Islet of Langerhans (tissue), 1 donor: ENCODE measurements at regions not wholly inside any gene's neighbourhood (a gene's known extent, or its start where the extent isn't known, plus 50 kb on each side); places are given as distances from the start of the nearest gene placed in this dataset.
"Not testable (repeated sequence)": the region's sequence is repeated elsewhere in the genome, so short reads cannot be mapped to it uniquely, and the experiment has no call there.

ENCODE experiments used
- FAIRE-seq: peaks from one replicate; lab custom pipeline; 2011; peaks lifted over from hg19 to GRCh38; lab: Jason Lieb, UNC

DNA sequence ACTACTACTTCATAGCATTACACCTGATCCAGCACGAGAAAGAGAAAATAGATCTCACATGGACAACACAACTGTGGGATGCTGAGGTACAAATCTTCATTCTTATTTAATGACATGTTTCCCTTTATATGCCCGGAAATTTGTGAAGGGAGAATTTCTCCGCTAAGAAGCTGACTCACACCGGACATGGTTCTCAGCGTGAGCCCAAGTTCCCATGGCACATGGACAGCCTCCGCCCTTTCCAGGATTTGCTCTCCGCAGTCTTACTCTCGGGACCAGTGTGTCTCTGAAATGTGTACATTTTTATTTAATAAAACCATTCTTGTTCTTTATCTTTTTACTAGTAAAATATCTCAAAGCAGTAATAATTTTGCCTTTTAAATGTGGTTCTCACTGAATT is 1154.8 kb downstream of the TMEM121 start:
- FAIRE-seq: no peak

DNA sequence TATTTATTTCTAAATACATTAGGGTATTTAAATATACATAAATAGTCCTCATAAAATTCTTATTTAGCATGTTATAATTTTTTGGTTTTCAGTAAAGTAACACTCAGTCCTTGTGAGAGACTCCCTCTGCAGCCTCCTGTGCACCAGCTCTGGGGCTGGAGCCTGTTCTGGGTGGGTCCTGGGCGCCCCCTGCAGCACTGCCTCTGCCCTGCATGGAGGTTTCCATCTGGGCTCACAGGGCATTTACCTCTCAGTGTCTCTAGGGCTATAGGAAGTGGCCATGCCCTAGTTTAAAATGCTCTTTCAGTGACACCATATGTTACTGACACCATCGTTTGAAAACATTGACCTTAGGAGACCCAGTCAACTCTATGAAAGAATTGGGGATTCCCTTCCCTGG is 1155.2 kb downstream of the TMEM121 start:
- no peak for FAIRE-seq

DNA sequence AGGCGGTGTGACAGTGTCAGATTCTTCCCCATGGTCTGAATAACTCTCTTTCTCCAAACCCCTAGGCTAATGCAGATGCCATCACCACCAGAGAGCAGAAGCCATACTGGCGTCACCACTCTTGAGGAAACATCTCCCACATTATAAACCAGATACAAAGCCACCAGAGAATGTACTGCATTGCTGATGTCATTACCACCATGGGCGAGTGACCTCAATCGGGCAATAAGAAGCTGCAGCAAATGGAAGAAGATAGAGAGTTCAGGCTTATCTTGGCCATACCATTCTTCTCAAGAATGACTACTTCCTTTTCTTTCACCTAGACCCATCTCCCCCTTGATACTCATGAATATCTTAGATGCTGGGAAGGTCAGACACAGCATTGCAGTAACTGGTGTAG is 1157.2 kb downstream of the TMEM121 start:
- FAIRE-seq: no peak

DNA sequence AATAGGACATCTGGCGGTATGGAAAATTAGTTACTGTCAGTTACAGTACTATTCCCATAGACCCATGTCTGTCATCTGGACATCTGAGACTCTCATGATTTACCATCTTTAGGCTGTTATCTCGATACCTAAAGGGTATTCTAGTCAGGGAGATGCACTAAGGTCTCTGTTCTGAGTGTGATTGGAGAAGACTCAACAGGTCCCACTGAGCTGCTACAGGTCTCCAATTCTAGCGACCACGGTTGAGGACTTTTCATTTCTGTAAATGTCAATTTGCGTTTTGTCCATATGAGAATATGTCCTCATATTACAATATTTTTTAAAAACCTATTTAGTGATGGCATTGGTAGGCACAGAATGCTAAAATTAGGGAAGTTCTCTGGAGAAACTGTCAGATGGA is 1160.2 kb downstream of the TMEM121 start:
- FAIRE-seq: no peak

DNA sequence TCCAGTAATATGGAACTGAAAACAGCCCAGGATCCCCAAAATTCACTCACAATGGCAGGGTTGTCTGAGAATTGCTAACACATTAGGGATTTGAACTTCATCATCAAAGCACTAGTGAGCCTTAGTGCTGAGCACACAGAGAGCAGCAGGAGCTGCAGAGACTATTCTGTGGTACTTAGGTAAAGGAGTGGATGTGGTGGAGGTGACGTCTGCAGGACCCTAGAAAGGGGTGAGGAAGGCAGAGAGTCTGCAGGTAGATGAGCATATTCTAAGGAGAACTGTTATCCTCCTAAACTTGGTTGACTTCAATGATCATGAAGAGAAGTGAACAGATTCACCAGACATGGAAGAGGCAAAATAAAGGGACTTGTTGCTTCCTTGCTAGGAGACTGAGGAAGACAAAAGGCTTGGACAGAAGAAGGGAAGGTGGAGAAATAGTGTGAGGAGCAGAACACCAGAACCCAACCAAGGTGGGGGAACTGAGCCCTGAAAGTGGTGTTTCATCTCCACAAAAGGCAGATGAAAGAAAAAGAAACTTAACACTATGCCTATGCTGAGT is 1164.0 kb downstream of the TMEM121 start:
- no peak for FAIRE-seq

DNA sequence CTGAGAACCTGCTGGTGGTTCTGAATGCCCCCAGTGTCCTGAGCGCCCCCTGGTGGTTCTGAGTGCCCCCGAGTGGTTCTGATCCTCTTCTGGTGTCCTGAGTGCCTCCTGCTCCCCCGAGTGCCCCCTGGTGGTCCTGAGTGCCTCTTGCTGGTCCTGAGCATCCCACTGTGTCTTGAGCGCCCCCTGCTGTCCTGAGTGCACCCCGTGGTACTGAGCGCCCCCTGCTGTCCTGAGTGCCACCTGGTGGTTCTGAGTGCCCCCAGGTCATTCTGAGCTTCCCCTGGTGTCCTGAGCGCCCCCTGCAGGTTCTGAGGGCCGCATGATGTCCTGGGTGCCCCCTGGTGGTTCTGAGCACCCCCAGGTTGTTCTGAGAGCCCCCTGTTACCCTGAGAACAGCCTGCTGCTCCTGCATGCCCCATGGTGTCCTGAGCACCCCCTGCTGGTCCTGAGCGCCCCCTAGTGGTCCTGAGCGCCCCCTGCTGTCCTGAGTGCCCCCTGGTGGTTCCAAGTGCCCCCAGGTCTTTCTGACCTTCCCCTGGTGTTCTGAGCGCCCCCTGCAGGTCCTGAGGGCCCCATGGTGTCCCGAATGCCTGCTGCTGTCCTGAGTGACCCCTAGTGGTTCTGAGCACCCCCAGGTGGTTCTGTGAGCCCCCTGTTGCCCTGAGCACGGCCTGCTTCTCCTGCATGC is 1165.4 kb downstream of the TMEM121 start:
- no peak for FAIRE-seq

DNA sequence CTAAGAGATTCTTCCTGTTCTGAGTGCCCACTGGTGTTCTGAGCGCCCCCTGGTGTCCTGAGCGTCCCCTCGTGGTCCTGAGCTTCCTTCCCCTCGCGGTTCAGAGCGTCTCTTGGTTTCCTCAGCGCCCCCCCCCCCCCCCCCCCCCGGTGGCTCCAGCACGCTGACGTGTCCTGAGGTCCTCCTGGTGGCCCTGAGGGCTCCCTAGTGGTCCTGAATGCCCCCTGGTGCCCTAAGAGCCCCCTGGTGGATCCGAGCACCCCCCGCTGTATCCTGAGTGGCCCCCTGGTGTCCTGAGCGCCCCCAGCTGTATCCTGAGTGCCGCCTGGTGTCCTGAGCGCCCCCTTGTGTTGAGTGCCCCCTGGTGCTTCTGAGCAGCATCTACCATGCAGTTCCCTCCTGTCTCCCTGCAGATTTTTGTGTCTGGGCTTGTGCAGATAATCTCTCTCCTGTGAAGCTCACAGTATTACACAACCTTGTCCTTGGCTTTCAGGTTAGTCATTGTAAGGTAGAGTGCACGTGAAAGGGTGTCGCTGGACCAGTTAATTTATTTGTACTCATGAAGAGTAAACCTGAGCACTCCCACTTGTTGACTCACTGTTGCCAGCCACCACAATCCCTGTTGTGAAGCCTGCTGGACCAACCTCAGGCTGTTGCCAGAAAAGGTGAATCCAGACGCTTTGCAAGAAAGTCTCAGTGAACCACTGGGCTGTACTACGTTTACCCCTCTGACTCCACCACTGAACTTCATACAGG is 1168.4 kb downstream of the TMEM121 start:
- no peak for FAIRE-seq

DNA sequence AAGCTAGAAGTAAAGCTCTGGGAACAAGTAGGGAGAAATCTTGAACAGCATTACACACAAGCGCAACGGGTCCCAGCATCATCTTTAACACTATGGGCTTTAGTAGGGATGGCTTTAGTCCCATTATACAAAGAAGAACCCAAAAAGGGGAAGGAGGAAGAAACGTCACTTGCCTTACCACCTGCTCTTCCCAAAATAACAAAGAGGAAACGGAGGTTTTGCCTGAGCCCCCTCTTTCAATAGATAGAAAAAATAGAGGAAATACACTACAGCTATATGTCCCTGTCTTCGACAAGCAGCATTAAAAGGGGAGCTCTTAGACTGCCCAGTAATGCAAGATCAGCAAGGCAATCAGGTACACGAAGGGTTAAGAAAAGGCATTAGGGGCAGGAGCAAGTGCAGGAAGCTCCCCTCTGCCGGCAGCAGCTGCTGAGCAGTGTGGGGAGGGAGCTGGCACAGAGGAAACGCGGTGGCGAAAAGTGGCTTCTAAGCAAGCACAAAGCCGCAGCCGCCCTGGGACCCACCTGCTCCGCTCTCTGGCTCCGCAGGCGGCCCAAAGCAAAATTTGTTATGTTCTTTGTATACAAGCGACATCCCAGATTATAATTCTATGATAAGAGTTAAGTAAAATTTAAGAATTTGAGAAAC is 1172.4 kb downstream of the TMEM121 start:
- not testable (repeated sequence) for FAIRE-seq

DNA sequence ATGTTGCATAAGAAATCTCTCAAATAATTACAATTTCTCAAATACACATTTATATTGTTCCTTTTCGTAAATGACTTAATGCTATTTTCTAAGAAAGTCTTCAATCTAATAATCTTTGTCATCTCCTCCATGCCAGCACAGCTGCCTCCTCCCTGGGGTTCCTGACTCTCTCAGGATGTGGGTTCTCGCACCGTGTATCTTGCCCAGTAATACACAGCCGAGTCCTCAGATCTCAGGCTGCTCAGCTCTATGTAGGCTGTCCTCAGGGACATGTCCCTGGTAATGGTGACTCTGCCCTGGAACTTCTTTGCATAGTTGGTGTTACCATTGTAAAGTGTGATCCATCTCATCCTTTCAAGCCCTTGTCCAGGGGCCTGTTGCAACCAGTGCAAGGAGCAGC is 1177.3 kb downstream of the TMEM121 start:
- not testable (repeated sequence) for FAIRE-seq

DNA sequence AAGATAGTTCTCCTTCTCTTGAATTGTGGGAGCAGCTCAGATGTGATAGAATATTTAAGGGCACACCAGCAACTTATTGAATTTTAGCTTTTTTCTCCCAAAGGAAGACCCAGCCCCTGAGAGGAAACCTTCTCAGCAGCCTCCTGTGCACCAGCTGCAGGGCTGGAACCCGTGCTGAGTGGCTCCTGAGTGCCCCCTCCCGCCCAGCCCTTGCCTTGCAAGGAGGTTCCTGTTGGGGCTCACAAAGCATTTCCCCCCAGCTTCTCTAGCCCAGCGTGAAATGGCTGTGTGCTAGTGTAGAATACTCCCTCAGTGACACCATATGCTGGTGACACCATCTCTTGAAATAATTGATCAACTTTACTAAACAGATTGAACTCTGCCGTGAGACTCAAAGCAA is 1180.1 kb downstream of the TMEM121 start:
- not testable (repeated sequence) for FAIRE-seq

DNA sequence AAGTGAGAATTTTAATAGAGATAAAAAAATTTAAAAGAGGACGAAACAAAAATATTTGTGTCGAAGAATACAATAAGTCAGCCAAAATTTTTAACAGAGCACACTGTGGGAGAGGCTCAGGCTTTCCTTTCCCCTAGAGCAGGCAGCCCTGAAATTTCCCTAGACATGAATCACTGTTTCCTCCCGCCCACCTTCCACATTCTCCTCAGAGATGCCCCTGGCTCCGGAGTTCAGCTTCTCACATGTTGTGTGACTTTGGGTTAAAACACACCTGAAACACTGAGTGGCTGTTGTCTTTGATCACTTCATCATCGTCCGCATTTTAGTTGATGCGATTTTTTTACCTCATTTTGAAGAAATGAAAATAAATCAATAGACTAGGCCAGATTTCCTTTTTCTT is 1183.8 kb downstream of the TMEM121 start:
- FAIRE-seq: not testable (repeated sequence)

DNA sequence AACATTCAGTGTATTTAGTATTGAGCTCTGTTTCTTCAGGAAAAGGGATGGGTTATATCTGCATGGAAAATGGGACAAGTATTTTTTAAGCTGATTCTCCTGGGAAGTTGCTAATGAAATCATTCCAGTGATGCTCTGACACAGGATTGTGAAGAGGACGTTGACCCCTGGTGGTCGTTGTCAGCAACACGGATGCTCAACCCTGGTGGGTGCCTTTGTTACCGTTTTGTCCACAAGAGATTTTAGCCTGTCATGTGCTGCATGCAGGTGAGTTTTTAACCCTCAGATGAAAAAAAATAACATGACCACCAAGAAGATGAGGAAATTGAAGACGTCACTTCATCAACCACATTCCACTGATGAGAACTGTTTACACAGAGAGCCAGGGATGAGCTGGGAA is 1186.1 kb downstream of the TMEM121 start:
- FAIRE-seq: not testable (repeated sequence)

DNA sequence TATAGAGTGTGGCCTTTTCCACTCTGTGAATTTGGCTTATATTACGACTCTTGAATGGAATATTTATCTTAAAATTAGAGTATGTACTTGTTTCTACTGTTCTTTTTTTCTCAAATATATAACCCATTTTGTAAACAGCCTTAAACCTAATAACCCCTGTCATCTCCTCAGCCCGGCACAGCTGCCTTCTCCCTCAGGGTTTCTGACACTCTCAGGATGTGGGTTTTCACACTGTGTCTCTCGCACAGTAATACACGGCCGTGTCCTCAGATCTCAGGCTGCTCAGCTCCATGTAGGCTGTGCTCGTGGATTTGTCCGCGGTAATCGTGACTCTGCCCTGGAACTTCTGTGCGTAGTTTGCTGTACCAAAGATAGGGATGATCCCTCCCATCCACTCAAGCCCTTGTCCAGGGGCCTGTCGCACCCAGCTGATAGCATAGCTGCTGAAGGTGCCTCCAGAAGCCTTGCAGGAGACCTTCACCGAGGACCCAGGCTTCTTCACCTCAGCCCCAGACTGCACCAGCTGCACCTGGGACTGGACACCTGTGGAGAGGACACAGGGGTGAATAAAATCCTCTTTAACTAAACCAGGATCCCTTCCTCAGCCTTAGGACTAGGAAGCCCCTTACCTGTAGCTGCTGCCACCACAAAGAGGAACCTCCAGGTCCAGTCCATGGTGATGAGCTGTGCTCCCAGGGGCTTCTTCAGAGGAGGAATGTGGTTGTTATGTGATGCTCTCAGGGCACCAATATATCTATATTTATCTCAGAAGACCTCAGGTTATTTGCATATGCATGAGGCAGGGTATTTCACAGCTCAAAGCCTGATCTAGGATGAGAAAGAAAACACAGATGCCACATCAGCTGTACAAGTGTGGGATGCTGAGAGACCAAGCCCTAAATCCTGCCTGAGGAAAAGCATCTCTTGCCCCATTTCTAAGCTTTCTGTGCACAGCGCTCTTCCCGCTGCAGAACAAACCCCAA is 1188.4 kb downstream of the TMEM121 start:
- FAIRE-seq: not testable (repeated sequence)

DNA sequence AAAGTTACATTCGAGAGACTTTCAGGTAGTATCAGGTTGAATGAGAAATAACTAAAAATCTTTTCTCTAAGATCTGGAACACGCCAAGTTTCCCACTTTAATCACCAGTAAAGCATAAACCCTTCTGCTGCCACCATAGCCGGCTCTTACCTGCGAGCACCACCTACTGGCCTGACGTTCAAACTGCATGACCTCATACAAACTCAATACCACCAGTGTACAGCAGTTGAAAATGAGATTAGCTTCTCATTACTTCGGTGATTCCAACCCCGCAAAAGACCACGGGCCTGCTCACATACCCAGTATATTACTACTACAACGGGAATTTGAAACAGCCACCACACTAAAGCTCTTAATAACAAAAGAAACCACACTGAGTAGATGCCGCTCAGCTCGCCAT is 1191.2 kb downstream of the TMEM121 start:
- FAIRE-seq: not testable (repeated sequence)

DNA sequence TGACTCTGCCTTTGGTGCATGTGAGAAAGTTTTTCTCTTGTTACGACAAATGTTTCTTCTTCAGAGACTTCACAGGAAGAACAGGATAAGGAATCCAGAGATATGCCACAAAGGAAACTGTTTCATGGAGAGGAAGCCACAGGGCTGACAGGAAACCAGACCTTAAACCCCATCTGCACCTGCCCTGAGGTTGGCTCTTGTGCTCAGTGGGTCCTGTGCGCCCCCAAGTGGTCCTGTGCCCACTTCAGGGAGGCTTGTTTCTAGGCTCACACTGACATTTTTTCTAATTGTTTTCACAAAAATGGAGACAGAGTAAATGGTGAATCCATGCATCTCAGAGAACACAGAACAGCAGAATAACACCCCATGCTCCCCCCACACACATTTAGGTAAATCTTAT is 1193.5 kb downstream of the TMEM121 start:
- FAIRE-seq: not testable (repeated sequence)

DNA sequence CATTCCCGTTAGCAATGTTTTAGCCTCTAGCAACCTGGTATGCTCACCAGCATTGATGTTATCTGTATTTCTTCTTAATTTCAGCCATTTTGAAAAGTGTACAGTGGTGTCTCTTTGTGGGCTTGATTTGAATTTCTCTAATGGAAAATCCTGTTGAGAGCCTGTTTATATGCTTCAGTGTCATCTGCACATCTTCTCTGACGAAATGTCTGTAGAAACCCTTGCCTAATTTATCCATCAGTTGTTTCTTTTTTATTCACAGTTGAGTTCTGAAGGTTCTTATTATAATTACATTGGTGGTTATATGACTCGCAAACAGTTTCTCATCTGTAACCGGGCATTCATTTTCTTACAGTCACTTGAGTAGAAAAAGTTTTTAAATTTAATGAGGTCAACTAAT is 1195.5 kb downstream of the TMEM121 start:
- FAIRE-seq: not testable (repeated sequence)

DNA sequence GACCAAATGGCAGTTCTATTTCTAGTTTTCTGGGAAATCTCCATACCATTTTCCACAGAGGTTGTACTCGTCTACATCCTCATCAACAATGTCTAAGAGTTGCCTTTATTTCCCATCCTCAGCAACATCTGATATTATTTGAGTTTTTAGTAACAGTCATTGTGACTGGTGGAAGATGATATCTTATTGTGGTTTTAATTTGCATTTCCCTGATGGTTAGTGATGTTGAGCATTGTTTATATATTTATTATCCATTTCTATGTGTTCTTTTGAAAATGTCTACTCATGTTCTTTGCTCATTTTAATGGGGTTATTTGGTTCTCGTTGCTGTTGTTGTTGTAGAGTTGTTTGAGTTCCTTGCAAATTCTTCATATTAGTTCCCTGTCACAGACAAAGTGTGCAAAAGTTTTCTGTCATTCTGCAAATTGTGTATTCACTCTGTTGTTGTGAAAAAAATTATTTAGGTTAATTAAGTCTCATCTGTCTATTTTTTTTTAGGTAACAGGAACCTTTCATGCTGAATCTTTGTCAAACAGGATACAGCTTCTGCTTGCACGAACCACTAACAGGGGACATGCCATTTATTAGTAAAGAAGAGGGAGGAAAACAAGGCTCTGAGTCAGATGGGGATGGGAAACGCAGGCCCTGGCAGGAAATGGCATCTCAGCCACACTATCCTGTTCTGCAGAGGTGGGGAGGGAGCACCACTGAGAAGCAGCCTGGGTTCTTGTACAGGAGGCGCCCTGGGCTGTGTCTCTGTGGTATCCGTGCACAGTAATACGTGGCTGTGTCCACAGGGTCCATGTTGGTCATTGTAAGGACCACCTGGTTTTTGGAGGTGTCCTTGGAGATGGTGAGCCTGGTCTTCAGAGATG is 1196.7 kb downstream of the TMEM121 start:
- FAIRE-seq: not testable (repeated sequence)

DNA sequence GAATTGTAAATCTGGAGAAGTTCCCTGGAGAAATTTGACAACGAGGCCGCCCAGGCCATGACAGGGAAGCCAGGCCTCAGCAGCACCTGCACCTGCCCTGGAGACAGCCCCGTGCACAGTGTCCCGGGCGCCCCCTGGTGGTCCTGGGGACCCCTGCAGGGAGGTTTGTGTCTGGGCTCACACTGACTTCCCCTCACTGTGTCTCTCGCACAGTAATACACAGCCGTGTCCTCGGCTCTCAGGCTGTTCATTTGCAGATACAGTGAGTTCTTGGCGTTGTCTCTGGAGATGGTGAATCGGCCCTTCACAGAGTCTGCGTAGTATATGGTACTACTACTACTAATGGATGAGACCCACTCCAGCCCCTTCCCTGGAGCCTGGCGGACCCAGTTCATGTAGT is 1201.6 kb downstream of the TMEM121 start:
- not testable (repeated sequence) for FAIRE-seq

DNA sequence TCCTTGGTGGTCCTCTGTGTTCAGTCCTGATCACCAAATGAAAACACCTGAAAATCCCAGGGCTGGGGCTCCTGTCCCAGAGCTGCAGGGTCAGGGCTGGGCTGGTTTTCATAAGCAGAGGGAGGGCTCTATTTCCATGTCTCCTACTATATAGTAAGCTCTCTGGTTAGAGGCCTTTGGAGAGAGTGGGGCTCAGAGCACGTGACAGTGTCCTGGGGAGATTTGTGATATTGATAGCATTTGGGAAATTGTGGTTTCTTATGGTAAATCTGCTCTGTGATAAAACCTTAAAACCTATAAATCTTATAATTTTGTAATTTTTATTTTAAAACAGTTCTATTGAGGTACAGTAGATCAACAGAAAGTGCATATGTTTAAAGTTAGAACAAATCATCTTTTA is 1202.2 kb downstream of the TMEM121 start:
- FAIRE-seq: no peak

DNA sequence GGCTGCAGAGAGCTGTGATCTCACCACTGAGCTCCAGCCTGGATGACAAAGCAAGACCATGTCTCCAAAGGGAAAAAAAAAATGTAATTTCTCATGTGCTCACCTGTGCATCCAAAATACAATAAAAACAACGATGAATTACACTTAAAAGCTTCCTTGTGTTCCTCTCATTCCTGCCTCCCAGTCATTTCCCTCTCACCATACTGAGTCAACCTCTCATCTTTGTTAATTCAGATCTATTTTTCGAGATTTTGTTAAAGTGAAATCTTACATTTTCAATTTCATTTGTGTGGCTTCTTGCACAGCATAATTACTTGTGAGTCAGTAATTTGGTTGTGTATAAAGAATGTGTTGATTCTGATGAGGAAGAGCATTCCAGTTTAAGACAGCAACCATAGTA is 1203.2 kb downstream of the TMEM121 start:
- no peak for FAIRE-seq

DNA sequence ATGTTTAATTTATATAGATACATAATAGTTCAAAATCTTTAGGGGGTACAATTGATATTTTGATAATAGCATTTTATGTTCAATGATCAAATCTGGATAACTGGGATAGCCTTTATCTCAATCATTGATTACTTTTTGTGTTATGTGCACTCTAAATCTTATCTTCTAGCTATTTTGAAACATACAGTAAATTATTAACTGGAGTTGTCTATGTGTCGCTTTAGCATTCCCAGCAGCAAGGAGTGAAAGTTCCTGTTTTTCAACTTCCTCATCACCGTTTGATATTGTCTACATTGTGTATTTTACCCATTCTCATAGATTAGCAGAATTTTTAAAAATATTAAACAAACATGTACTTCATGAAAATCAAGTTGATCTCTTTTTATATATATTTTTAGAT is 1207.4 kb downstream of the TMEM121 start:
- FAIRE-seq: no peak
